HG03135 (cell line): ENCODE measurements at regions not wholly inside any gene's neighbourhood (a gene's known extent, or its start where the extent isn't known, plus 50 kb on each side); places are given as distances from the start of the nearest gene placed in this dataset.
"Not testable (repeated sequence)": the region's sequence is repeated elsewhere in the genome, so short reads cannot be mapped to it uniquely, and the experiment has no call there.

ENCODE experiments used
- ATAC-seq: cut with Tn5 transposase; IDR thresholded peaks from one replicate; pipeline ENCODE4 v1.9.1; 2021; ENCODE audit warnings: mild to moderate bottlenecking, moderate library complexity; ENCODE audit not compliant: unreplicated experiment

DNA sequence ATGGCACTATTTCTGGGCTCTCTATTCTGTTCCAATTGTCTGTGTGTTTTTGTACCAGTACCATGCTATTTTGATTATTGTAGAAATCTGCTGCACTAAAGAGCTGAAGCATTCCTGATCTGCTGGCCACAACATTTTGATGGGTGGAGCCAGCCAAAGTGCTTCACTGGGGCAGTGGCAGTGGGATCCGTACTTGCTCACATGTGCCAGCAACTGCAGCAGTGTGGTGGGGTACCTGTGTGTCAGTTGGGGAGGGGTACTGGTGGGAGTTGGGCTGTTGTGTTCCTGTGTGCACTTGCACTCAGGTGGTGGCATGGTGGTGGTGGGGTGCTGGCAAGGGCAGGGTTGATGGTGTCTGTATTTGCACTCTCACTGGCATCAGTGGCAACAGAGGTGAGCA lies 204.6 kb upstream of the ALG10 start:
- ATAC-seq: no peak

DNA sequence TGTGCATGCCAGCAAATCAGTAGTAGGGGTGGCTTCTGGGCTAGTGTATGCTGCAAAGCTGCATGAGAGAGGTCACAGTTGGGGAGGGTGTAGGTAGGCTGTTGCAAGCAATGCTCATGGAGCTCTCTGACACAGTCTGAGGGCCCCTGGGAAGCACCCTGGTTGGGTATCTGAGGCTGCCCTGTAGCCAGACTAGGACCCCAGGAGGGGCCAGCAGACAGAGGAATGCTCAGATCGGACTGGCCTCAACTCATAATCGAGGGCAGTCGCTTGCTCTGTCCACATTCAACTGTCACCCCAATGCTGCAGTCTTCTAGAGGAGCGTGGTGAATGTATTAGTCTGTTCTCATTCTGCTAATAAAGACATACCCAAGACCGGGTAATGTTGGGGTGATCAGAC lies 204.0 kb upstream of the ALG10 start:
- ATAC-seq: no peak

DNA sequence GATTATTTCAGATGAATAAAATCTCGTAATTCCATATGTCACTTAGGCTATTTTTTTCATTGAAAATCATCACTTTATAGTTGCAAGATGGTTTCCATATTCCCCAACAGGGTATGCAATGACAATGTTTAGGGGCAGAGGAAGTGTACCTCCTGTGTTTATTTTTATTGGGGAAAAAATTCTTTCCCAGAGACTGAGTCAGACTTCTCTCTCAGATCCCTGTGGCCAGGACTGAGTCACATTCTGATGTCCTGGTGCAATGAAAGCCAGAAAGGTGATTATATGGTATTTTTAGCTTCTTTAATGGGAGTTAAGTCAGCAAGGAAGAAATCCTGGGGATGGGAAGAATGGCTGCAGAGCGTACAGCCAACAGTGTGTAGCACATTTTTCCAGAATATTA lies 196.9 kb upstream of the ALG10 start:
- no peak for ATAC-seq

DNA sequence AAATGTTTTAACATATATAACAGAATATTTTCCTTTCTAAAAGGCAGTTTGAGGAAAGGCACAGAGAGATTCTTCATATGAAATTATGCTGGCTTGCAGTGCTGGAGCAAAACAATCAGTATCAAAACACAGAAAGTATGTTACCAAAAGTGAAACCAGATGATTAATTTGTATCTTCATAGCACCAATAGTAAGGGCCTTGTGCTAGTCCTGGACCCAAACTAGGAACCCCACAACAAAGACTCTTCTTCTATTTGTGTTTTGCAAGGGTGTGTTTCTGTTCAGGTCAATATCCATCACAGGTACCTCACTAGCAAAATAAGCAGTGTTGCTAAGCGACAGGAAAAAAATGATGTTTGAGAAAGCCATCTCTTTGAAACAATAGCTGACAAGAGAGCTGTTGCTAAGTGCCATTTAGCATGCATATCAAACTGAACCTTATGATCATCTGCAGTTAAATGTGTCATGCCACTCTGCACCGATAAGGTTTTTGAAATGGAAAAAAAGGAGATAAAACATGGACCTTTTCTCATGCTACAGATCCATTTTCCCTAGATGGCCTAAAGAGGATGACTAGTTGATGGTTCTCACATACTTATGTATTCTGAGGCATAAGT lies 196.2 kb upstream of the ALG10 start:
- no peak for ATAC-seq

DNA sequence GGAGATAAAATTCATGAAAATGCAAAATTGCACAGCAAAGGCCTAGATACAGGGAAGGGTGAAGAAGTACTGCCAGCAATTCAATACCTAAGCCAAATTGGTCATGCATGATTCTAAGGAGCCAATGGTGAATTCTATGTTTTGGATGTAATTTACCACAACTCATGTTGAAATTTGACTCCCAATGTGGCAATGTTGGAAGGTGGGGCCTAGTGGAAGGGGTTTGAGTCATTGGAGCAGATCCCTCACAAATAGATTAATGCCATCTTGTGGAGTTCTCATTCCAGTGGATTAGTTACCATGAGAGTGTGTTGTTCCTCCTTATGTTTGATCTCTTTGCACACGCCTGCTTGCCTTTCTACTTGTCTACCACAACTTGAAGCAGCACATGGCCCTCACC lies 194.0 kb upstream of the ALG10 start:
- ATAC-seq: no peak

DNA sequence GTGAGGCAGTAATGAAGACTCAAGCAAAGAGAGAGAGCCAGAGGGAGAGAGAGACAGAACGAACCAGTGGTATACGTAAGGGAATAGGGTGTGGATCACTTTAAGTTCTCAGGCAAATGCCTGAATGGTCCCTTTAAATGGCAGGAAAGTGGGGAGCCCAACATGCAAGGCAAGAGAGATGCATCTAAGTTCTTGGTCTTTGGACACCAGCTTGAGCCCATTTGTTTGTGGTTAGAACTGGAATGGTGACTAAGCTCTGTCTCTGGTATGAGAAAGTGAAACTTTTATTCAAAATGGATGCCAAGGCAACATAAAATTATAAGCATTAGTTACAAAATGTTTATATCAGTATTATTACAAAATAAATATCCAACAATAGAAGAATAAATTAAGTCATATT lies 192.2 kb upstream of the ALG10 start:
- no peak for ATAC-seq

DNA sequence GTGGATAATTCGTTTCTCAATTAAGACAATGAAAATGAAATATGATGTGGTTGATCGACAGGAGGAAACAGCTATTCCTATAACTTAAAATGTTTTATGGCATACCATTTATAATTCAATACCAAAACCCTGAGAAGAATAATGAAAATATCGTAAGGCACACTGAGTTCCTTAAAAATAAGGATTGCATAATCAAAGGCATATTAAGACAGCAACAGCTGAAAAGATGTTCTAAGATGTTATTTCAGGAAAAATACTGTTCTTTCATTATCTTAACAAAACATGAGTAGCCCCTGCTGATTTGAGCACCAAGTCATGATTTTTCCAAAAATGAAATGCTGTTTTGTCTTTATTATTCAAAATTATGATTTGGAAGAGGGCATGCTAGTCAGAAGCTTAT lies 189.4 kb upstream of the ALG10 start:
- no peak for ATAC-seq

DNA sequence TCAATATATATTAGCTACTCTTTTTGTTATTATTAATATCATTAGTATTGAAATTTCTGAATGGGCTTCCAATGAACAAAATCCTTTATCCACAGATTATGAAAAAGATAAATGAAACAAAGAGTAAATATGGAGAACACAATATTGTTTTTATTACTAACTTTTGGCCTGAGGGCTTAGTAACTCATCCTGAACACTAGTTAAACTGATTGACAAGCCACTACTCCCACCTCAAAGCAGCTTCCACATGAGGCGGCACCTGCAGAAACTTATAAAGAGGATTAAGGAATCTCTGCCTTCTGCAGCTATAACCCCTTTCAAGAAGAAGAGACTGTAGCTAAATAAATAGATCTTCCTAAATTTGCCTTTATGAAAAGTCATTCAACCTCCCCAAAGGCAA lies 187.6 kb upstream of the ALG10 start:
- ATAC-seq: no peak

DNA sequence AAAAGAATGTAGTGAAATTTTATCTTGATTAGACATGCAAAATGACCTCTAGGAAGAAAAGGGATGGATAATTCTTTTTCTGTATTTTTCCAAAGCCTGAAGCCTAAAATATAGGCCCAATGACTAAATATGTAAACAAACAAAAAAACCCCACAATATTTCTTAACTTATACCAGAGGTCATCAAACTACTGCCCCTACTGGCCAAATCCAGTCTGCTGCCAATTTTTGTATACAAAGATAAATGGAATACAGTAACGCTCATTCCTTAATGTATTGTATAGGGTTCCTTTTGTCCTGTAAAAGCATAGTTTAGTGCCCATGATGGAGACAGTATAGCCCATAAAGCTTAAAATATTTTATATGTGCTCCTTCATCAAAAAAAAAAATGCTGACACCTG lies 145.7 kb upstream of the ALG10 start:
- no peak for ATAC-seq

DNA sequence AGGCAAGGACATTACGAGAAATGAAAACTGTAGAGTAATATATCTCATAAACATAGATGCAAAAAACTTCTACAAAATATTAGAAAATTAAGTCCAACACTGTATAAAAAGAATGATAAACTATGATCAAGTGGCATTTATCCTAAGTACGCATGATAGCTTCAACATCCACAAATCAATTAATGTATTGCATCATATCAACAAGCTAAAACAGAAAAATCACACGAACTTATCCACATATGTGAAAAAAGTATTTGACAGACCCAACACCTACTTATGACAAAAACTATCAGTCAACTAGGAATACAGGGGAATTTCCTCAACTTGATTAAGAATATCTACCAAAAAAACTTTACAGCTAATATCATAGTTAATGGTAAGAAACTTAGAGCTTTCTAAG lies 129.9 kb upstream of the ALG10 start:
- ATAC-seq: no peak

DNA sequence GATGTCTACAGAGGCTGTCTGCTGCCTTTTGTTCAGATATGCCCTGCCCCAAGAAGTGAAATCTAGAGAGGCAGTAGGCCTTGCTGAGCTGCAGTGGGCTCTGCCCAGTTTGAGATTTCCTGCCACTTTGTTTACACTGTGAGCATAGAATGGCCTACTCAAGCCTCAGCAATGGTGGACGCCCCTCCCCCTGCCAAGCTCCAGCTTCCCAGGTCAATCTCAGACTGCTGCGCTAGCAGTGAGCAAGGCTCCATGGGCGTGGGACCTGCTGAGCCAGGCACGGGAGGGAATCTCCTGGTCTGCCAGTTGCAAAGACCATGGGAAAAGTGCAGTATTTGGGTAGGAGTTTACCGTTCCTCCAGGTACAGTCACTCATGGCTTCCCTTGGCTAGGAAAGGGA lies 101.8 kb upstream of the ALG10 start:
- not testable (repeated sequence) for ATAC-seq

DNA sequence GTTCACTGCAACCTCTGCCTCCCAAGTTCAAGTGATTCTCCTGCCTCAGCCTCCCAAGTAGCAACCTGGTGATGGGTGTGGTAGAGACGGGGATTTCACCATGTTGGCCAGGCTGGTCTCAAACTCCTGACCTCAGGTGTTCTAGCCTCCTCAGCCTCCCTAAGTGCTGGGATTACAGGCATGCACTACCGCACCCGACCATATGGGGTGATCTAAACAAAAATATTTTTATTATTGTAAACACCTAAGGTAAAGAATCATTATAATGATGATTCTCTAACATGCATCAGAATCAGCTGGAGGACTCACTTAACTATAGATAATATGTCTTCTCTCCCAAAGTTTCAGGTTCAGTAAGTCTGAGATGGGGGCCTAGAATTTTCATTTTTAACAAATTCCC lies 96.2 kb upstream of the ALG10 start:
- ATAC-seq: no peak

DNA sequence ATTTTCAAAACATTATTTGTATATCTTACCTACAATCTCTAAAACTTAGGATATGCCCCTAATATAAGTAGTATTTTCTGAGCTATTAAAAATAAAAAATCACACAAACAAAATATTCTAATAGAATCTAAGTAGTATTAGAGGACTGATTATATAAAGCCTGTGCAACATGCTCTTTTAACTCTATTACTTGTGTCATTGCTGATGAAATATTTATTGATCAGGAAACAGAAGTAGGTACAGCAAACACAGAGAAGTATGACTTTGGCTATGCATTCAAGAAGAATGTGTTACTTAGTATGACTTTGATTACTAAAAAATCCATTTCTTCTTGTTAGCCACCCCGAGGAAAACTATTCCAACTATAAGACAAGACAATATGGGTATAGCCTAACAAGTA lies 84.6 kb upstream of the ALG10 start:
- not testable (repeated sequence) for ATAC-seq

DNA sequence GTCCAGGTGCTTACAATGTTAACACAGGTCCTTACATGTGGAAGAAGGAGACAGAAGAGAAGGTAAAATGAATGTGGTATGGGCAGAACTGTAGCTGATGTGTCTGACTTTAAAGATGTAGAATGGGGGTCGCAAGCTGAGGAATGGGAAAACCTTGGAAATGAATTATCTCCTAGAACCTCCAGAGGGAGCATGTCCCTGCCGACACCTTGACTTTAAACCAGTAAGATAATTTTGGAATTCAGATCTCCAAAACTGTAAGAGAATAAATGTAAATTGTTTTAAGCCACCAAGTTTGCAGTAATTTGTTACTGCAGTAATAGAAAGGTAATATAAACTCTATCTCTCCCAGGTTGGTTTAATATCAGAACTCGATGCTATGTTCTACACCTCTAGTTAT lies 80.1 kb upstream of the ALG10 start:
- no peak for ATAC-seq

DNA sequence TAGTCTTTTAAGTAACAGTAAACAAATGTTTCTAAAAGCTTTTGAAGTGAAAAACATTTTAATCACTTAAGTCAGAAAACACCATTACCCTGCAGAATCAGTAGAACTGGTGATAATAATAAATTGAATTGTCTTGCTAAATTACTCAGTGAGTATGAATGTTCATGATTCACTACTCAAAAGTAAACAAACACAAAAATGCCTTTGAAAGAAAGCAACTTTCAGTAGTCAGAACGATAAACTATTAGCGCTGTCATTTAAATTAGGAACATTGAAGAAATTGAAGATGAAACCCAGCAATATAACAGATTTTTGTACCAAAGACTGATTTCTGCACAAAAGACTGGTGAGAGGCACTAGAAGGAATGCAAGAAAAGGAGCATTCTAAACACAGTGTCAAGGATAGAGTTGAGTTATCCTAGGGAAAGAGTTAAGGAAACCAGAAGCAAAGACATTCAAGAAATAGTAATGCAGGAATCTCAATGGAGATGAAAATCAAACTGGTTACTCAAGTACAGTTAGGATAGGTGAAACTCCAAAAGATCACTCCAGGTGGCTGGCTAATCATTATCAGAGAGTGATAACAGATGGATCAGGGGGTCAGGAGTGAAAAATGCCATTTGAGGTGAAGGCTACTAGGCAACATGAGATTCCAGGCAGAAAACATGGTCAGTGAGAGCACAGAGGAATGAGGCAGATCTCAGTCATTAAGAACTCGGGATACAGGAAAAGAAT lies 77.4 kb upstream of the ALG10 start:
- ATAC-seq: no peak

DNA sequence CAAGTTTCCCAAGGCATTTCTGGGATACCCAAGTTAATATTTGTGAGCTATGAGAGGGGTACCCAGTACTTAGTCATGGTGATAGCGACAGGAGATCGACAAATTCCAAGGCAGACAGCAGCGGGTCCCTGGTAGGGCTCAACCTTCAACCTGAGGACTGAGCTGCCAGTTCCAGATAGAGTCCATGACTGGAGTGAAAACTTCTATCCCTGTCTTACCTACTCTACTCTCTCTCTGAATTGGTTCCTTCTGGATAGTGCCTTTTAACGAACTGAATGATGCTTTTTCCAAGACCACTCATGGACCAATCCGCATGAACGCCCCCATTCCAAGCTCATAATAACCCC lies 76.9 kb upstream of the ALG10 start:
- ATAC-seq: no peak

DNA sequence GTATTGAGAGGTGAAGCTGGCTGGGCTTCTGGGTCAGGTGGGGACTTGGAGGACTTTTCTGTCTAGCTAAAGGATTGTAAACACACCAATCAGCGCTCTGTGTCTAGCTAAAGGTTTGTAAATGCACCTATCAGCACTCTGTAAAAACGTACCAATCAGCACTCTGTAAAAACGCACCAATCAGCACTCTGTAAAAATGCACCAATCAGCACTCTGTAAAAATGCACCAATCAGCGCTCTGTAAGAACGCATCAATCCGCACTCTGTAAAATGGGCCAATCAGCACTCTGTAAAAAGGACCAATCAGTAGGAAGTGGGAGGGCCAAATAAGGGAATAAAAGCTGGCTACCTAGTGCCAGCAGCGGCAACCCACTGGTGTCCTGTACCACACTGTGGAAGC lies 56.1 kb upstream of the ALG10 start:
- ATAC-seq: not testable (repeated sequence)

DNA sequence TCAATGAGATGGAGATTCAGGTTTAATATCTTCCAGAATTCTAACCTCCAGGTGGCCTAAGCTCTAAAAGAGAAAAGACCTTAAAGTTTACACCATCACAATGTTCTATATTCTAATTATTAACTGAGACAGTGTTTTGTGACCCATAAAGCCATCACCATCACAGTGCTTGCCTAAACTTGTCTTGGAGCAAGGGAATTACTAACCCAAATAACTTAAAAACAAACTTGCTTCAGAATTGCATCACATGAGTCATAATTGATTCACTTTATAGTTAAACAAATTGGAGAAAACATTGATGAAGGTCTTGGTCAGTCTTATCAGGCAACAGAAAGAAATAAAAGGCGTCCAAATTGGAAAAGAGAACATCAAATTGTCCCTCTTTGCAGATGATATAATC lies 54.5 kb upstream of the ALG10 start:
- ATAC-seq: no peak
